HG02840 (cell line): ENCODE measurements at regions not wholly inside any gene's neighbourhood (a gene's known extent, or its start where the extent isn't known, plus 50 kb on each side); places are given as distances from the start of the nearest gene placed in this dataset.

Source experiments
- ATAC-seq: cut with Tn5 transposase; IDR thresholded peaks from one replicate; pipeline ENCODE4 v1.9.1; 2021; ENCODE audit warnings: mild to moderate bottlenecking, moderate library complexity, moderate number of reproducible peaks; ENCODE audit not compliant: unreplicated experiment, low FRiP score

DNA sequence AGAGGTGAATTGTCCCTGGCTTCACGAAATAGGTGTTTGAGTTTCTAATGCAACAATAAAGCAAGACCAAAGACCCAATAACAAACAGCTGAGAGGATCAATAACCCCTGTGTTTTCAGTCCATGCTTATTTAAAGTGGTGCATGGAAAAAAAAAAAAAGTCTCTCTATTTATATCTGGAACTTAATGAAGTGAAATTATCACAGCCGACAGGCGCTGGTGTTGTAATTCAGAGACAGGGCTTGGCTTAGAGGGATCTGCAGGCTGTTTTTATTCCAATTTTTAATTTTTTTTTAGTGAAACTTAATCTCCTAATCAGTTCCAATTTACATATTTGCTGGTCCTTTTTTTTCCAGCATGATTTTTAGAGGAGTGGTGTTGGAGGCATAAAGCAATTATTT is 858.2 kb upstream of the SOX9 start:
- no peak for ATAC-seq

DNA sequence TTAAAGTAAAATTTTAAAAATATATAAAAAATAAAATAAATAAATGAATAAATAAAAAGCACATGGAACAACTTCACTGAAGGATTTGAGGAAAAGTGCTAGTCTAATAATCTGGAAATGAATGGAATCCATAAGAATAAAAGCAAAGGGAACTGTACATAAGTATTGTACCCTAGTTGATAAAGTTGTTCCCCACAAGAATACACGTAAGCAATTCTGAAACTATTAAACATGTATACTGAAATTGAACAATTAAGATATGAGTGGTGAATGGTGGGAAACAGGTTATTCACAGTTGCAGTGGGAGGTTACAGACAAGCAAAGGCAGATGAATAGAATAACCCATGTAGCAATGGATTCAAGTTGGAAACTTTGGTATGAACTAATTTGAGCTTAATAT is 853.2 kb upstream of the SOX9 start:
- no peak for ATAC-seq

DNA sequence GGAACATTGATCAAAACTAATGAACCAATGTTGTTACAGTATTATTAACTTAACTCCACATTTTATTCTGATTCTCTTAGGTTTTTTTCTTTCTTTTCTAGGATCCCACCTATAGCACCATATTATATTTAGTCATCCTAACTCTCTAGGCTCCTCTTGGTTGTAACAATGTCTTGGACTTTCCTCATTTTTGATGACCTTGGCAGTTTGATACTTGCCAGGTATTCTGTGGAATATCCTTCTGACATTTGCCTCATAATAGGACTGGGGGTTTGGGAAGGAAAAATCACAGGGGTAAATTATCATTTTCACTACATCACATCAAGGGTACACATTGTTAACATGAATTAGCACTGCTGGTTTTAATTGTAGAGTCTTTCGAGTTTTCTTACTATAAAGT is 851.6 kb upstream of the SOX9 start:
- ATAC-seq, result no peak

DNA sequence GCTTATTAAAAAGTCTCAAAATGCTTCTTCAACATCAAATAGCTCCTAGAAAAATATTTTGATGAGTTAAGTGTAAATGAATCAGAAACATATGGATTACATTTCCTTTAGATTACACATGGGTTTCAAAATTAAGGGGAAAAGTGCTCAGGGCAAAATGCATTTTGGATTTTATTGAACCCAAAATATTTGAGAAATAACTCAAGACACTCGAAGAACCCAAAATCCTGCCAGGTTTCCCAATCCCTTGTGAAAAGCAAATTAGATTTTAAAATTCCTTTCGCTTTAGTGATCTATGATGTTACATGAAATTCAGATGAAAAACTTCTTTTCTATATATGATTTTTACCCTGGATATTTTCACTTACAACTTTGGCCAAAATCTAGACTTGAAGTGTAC is 847.4 kb upstream of the SOX9 start:
- no peak for ATAC-seq

DNA sequence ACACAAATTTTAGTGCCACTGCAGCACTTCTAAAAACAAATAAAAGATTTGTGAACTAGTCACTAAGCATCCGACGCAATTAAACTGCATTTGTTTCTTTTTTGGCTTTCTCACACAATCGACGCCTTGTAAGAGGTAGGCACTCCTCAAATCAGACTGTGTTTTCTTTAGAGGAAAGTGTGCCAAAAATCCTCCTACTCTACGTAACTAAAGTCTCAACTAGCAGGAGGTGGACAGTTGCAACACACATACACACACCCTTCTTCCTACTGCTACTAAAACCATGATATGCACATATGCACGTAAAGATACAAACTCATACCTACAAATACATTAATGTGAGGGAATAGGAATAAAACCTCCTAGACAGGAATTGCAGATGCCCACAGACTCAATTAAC is 844.7 kb upstream of the SOX9 start:
- no peak for ATAC-seq

DNA sequence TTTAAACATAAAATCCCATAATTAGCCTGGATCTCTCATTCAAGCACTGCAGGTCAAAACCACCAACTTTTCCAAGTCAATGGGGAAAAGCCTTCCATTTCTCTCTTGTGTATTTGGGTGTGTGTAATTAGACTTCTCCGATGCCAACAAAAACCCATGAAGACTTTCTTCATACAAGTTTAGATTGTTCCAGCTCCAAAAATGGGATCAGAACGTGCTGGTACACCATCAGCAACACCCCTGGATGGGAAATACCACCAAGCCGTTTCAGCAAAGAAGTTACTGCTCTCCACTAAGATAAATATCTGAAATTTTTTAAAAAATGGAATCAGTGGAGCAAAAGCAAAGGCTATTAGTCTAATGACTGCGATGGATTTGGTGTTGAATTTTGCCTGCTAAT is 837.3 kb upstream of the SOX9 start:
- no peak for ATAC-seq

DNA sequence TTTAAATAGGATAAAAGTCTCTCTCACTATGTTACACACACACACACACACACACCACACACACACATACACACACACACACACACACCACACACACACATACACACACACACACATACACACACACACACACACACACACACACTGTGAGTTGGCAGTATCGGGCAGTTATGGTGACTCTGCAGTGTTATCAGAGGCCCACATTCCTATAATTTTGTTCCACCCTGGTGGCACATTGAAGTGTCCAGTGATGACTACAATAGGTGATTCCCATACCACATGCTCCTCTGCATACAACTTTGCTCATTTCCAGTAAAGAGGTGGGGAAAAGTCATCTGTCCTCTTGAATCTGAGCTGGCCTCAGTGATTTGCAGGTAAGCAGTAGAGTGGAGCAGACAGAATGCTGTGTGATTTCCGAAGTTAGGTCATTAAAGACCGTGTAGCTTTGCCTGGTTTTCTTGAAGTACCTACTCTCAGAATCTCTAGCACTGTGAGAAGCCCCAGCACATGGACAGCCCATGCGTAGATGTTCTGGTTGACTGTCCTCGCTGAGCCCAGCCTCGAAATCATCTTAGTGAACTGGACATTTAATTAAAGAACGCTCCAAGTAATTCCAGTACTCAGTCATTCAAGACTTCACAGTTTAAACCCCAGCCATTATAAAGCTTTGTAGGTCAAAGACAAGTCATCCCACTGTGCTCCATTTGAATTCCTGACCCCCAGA is 836.6 kb upstream of the SOX9 start:
- ATAC-seq, result no peak

DNA sequence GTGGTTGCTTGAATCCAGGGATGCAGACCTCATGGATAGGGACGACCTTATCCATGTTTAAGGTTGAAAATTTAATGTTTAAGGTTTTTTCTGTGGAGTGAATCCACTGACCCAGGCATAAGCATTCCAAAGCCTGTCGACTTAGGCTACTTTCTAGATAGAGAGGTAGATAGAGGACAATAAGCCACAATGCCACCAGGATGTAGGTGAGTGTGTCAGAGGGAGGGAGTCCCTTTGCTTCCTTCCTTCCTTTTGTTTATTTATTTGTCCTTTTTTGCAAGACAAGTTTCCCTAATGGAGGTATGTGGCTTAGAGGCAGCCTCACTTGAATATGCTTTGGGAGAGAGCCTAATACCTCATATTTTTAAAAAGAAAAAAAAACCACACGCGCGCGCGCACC is 834.2 kb upstream of the SOX9 start:
- ATAC-seq, result no peak

DNA sequence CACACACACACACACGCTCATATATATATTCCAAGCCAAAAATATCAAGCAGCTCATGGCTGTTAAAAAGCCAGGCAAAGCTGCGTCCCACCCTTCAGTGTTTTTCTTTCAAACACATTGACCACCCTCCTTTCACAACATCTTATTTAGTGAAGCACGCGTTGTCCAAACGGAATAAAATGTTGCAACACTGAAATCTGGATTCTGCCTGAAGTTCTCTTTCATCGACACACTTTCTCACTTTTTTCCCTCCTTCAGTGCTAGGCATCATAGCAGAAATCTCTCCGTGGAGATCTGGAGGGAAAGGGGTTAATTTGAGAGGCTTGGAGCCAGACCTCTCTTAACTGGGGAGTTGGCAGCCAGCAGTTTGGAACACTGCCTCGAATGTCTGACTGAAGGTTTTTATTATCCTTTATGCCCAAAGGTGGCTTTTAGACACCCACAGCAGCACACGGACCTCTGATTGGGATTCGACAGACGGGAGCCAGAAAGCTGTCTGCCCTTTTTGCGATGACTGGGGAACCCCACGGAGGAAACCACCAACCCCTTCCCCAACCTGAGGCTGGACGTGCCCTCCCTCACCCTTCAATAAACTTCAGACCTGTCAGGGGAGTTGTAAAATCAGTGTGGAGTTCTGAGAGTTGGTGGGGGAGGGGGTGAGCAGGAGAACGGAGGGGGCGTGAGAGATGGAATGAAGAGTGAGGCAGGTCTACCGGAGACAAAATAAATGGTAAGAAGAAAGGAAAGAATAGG is 833.6 kb upstream of the SOX9 start:
- ATAC-seq, result no peak

DNA sequence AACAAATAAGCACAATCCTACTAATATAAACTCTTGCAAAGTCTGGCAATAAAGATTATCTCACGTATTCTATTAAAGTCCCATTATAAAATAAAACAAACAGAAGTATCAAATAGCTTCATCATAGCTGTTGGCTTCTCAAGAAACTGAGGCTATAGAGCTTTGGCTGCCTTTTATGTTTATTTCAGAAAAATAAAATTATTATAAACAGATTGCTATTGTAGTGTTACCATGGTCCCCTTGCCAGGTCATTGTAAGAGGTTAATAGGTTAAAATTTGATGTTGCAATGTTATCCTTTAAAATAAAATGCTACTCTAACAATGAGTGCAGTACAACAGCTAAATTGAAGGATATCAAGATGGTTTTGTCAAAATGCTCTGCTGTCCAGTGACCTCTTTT is 828.8 kb upstream of the SOX9 start:
- ATAC-seq, result no peak

DNA sequence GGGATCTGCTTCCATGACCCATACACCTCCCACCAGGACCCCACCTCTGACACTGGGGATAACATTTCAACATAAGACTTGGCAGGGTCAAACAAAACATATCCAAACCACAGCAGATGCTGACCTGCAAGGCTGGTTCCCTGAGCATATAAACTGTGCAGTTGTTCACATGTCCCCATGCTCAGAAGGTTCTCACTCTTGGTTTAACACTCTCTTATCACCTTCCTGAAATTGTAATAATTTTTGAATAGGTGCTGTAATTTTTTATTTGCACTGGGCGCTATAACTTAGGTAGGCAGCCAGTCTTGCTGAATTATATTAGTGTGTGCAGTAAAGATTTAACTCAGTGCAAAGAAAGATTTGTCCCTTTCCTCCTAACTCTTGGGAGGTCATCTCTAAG is 824.8 kb upstream of the SOX9 start:
- ATAC-seq, result no peak

DNA sequence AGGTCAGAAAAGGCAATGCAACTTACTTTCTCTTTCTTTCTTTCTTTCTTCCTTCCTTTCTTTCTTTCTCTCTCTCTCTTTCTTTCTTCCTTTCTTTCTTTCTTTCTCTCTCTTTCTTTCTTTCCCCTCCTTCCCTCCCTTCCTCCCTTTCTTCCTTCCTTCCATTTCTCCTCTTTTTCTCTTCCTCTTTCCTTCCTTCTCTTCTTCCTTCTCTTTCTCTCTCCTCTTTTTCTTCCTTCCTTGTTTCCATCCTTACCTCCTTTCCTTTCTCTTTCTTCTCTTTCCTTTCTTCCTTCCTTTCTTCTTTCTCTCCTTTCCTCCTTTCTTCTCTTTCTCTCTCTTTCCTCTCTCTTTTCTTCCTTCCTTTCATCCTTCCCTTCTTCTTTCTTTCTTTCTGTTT is 819.8 kb upstream of the SOX9 start:
- no peak for ATAC-seq

DNA sequence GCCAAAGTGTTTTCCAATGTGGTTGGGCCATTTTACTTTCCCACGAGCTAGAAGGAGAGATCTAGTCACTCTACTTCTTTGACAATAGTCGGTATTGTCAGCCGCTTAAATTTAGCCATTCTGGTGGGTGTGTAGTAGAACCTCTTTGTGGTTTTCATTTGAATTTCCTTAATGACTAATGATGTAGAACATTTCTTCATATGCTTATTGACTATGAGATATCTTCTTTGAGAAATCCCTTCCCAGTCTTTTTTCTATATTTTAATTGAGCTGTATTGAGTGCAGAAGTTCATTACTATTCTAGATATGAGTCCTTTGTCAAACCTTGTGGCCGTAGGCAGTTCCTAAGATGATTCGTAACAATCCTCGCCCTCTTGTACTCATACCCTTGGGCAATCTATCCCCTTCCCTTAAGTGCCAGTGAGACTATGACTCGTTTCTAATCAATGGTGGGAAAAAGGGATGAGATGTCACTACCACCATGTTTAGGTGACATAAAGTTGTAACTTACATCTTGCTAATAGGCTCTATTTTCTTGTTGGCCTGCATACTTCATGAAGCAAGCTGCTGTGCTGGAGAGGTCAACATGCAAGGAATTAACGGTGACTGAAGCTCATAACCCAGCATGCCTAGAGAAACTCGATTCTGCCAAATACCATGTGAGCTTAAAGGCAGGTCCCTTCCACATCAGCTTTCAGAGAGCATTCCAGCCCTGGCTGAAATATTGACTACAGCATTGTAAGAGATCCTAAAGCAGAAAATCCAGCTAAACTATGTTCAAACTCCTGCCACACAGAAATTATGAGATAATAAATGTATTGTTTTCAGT is 817.9 kb upstream of the SOX9 start:
- ATAC-seq, result no peak

DNA sequence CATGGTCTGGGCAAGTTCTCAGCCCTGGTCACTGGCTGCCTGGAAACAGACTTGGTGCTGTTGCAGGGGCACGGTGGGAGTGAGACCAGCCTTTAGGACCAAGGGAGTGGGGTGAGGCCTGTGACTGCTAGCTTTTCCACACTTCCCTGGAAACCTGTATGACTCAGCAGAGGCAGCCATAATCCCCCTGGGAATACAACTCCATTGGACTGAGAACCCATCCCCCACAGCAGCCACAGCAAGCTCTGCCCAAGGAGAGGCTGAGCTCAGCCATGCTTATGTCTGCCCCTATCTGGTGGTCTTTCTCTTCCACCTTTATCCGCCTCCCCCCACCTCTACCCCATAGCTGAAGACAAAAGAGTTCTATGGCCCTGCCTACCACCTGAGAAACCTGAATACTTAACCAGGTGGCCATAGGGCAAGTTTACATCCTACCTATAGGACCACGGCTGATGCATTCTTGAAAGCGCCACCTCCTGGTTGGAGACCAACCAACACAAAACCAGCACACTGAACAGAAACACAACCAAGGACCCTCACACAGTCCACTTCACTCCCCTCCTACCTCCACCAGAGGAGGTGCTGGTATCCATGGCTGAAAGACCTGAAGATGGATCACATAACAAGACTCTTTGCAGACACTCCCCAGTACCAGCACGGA is 816.2 kb upstream of the SOX9 start:
- no peak for ATAC-seq

DNA sequence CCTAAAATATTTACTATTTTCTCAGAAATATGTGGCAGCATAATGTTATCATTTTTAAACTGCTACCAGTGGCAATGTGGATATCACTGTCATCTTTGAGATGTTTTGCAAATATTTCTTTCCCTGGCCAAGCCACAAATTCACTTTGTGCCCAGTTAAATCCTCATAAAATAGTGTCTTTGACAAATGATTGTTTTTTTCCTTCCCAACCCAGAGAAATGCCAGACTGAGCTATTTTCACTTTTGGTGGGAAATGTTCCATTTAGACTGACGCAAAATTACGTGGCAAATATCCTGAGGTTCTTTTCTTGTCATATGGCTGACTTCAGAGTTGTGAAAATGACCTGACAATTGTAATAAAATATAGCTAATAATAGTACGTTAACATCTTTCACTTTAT is 807.0 kb upstream of the SOX9 start:
- ATAC-seq, result no peak

DNA sequence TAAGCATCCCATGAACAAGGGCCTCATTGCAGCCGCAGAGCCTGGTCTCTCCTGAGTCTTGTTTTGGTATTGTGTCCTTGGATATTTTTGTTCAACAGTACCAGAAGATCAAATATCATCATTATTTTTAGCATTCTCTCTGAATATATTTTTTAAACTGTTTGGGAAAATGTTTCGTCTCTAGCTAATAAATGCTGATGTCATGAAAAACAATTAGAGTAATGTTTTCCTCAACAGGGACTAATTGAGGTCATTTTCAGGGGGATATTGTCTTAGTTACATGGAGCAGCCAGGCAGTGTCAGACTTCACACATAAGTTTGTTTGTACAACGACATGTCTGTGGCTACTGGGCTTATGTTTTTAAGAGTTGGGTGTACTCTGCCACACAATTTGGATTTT is 805.3 kb upstream of the SOX9 start:
- no peak for ATAC-seq

DNA sequence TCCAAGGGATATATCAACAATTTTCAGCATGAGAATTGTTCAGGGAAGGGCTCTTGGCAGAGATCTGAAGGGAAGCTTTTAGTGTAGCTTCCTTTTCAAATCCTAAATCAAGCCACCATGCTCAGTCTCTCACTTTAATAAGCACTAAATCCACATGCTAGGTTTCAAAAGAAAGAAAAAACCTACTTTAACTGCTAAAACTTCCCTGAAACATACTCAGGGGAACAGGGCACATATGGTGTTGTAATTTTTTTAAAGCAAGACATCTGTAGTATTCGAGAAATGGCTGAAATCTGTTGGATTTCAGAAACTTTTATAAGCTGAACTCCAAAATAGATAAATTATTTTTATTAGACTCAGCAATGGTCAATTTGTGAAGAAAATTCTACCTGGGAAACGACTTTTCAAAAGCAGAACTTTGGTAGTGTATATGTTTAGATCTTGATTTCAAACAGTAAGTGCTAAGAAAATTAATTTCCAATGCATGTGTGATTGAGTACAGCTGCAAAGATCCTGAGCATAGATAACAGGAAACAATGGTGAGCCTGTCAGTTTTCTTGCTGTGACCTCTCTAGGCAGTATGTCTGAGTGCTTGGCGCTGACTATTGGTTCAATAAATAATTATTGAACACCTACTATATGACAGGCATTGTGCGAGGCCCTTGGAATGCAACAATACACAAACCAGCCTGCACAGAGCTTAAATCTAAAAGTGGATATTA is 804.5 kb upstream of the SOX9 start:
- no peak for ATAC-seq

DNA sequence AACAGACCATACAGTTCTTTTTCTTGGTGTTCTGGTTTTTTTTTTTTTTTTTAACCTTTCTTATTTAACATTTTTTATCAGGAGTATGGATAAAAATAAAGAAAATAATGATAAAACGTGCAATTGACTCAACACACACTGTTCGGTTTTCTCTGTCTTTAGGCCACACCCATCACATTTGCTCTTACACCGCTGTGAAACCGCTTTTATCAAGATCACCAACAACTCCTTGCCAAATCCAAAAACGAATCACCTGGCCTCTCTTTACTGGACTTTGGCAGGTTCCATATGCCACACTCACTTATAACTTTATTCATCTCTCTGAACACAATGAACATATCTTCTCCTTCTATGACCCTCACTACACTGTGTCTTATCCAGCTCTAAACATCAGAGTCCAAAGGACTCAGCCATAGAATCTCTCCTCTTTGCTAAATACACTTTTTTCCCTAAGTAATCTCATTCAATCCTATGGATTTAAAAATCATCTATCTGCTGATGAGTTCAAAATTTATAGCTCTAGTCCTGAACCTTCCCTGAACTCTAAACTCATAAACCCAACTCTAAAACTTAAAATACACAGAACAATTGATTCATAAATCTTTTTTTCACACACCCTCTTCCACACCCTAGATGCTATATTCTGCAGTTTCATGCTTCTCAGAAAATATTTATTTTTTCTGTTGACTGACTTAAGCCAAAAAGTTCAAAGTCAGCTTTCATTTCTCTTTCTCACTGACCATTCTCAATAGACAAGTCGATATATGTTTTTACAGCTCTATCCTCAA is 800.6 kb upstream of the SOX9 start:
- ATAC-seq, result no peak

DNA sequence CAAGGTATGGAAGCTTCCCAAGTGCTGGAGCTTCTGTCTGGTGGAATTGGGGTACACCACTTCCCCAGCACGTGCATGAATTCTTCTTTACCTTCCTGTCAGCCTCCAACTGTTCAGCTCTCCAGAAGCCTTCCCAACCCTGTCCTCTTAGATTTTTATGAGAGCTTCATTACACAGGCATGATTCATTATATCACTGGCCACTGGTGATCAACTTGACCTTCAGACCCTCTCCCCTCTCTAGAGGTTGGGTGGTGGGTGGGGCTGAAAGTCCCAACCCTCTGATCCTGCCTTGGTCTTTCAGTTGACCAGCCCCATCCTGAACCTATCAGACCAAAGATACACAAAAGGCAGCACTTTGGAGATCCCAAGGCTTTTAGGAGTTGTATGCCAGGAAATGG is 795.7 kb upstream of the SOX9 start:
- no peak for ATAC-seq

DNA sequence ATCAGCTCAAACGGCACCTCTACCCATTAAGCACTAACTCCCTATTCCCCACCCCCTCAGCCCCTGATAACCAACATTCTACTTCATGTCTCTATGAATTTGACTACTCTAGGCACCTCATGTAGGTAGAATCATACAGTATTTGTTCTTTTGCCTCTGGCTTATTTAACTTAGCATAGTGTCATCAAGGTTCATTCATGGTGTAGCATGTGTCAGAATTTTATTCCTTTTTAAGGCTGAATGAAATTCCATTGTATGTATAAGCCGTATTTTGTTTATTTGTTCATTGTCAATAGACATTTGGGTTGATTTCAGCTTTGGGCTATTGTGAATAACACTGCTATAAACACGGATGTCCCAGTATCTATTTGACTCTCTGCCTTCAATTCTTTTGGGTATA is 794.9 kb upstream of the SOX9 start:
- ATAC-seq, result no peak
